Kidney epithelial cell (primary cell): ENCODE measurements at regions not wholly inside any gene's neighbourhood (a gene's known extent, or its start where the extent isn't known, plus 50 kb on each side); places are given as distances from the start of the nearest gene placed in this dataset.
"Not testable (repeated sequence)": the region's sequence is repeated elsewhere in the genome, so short reads cannot be mapped to it uniquely, and the experiment has no call there.

Source experiments
- DNase-seq: peaks from one replicate; pipeline ENCODE4 v3.0.0-alpha.2; 2010; ENCODE audit warnings: low read depth
- H3K27me3 ChIP-seq: 2 replicates; pipeline ENCODE4 v1.6.0; 2011; ENCODE audit warnings: low read length; ENCODE audit not compliant: control insufficient read depth, insufficient read depth
- H3K36me3 ChIP-seq: 2 replicates; pipeline ENCODE4 v1.5.1; 2011; ENCODE audit warnings: low read length; ENCODE audit not compliant: control insufficient read depth, insufficient read depth
- H3K4me3 ChIP-seq: 2 replicates; pipeline ENCODE4 v1.5.1; 2011; ENCODE audit warnings: low read depth, mild to moderate bottlenecking, control low read depth, low read length
- CTCF ChIP-seq: IDR thresholded peaks from 2 replicates; pipeline ENCODE4 v1.5.1; 2011; ENCODE audit warnings: mild to moderate bottlenecking, moderate library complexity, low read length, control low read depth, inconsistent platforms; ENCODE audit not compliant: insufficient read depth, poor library complexity, severe bottlenecking

- H3K27me3 ChIP-seq, result no peaks in the 10 kb centered on the region
- no peak for TF ChIP-seq CTCF
- no peaks in the 10 kb centered on the region for H3K36me3 ChIP-seq
- no peak for DNase-seq
- H3K4me3 ChIP-seq, result no peak overlapping the region
These were observed 61.8 kb upstream of the ZC3H15 start for GRCh38 chr2:186424265-186424664.

- H3K36me3 ChIP-seq, result no peaks in the 10 kb centered on the region
- DNase-seq, result no peak
- no peak overlapping the region for H3K4me3 ChIP-seq
- no peak for TF ChIP-seq CTCF
- H3K27me3 ChIP-seq, result no peaks in the 10 kb centered on the region
These were observed 60.5 kb upstream of the ZC3H15 start for GRCh38 chr2:186425576-186425975.

- Histone ChIP-seq H3K27me3 (no peaks in the 10 kb centered on the region), H3K36me3 (no peaks in the 10 kb centered on the region), H3K4me3 (no peak overlapping the region)
- DNase-seq, result no peak
- TF ChIP-seq CTCF, result no peak
These were observed 59.7 kb upstream of the ZC3H15 start for GRCh38 chr2:186426153-186427016.

- H3K4me3 ChIP-seq, H3K36me3 ChIP-seq, DNase-seq, H3K27me3 ChIP-seq: not testable (repeated sequence)
These were observed 59.1 kb upstream of the ZC3H15 start for GRCh38 chr2:186427017-186427350.

GRCh38 chr2:186427970-186428369, 58.1 kb upstream of the ZC3H15 start:
- Histone ChIP-seq H3K4me3 (no peak overlapping the region), H3K27me3 (no peaks in the 10 kb centered on the region), H3K36me3 (no peaks in the 10 kb centered on the region)
- DNase-seq, result no peak
- no peak for TF ChIP-seq CTCF

- no peak for DNase-seq
- Histone ChIP-seq H3K36me3 (no peaks in the 10 kb centered on the region), H3K4me3 (no peak overlapping the region), H3K27me3 (no peaks in the 10 kb centered on the region)
- no peak for TF ChIP-seq CTCF
These were observed 57.0 kb upstream of the ZC3H15 start for GRCh38 chr2:186429104-186429503.
